BE2C (cell line): ENCODE measurements at regions not wholly inside any gene's neighbourhood (a gene's known extent, or its start where the extent isn't known, plus 50 kb on each side); places are given as distances from the start of the nearest gene placed in this dataset.
"Not testable (repeated sequence)": the region's sequence is repeated elsewhere in the genome, so short reads cannot be mapped to it uniquely, and the experiment has no call there.

Source experiments
- DNase-seq: peaks from one replicate; pipeline ENCODE4 v3.0.0-alpha.2; 2020
- H3K27me3 ChIP-seq: fragments of 250-450 bp; sonication (Bioruptor Pico); 2 replicates; pipeline ENCODE4 v1.5.1; 2020; ENCODE audit warnings: mild to moderate bottlenecking
- H3K36me3 ChIP-seq: fragments of 250-450 bp; sonication (Bioruptor Pico); 2 replicates; pipeline ENCODE4 v1.5.1; 2020; ENCODE audit warnings: mild to moderate bottlenecking
- H3K4me1 ChIP-seq: fragments of 250-450 bp; sonication (Bioruptor Pico); 2 replicates; pipeline ENCODE4 v1.5.1; 2020
- H3K4me3 ChIP-seq: 2 replicates; pipeline ENCODE4 v1.5.1; 2011; ENCODE audit warnings: low read depth, low read length
- H3K9me3 ChIP-seq: fragments of 250-450 bp; sonication (Bioruptor Pico); 2 replicates; pipeline ENCODE4 v1.5.1; 2020
- TF ChIP-seq, protein P1 (sequence below): IDR thresholded peaks from 2 replicates; pipeline ENCODE4 v1.5.1; 2012; ENCODE audit warnings: mild to moderate bottlenecking, low read depth, low read length

DNA sequence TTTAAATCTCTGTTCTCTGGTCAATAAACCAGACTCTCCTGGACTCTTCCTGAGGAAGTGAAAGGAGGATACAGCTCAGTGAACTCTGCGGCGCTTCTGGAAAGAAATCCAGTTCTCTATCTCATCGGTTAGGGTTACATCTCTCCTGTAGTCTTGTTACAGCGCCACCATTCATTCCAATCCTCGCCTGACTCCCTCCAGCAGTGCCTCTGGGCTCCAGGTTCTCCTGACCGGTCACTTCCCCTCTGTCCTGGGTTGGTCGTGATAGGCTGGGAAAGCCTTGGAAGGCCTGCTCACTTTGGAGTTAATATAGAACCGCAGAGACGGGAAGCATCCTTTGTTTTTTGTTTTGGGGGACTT, 97.0 kb upstream of the STOX2 start:
- H3K4me3 ChIP-seq = no peak overlapping the region
- DNase-seq = no peak

DNA sequence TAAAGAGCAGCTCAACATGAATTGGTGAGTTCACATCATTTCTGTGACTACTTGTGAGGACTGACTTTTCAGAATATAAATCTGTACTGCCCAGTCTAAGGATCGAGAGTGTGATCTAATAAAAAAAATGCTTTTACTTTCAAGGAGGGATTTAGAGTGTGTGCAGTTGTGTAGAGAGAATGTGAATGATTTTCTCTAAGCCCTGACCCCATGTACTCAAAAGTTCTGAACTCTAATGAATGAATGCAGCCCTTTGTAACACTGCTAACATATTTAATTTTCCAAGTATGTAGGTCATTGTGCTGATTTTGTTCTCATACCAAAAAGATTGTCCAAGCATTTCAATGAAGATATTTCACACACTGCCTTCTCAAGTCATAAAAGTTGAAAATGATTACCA, 92.5 kb upstream of the STOX2 start:
- H3K4me1 ChIP-seq = no peaks in the 10 kb centered on the region
- DNase-seq = no peak
- no peak overlapping the region for H3K4me3 ChIP-seq
- no peaks in the 10 kb centered on the region; the same call in 1 of the 2 replicates for H3K27me3 ChIP-seq
- H3K9me3 ChIP-seq = no peaks in the 10 kb centered on the region
- TF ChIP-seq, protein P1, sequence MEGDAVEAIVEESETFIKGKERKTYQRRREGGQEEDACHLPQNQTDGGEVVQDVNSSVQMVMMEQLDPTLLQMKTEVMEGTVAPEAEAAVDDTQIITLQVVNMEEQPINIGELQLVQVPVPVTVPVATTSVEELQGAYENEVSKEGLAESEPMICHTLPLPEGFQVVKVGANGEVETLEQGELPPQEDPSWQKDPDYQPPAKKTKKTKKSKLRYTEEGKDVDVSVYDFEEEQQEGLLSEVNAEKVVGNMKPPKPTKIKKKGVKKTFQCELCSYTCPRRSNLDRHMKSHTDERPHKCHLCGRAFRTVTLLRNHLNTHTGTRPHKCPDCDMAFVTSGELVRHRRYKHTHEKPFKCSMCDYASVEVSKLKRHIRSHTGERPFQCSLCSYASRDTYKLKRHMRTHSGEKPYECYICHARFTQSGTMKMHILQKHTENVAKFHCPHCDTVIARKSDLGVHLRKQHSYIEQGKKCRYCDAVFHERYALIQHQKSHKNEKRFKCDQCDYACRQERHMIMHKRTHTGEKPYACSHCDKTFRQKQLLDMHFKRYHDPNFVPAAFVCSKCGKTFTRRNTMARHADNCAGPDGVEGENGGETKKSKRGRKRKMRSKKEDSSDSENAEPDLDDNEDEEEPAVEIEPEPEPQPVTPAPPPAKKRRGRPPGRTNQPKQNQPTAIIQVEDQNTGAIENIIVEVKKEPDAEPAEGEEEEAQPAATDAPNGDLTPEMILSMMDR = no peak
- H3K36me3 ChIP-seq = no peaks in the 10 kb centered on the region

More for the DNA sequence above, 97.0 kb upstream of the STOX2 start:
- H3K4me1 ChIP-seq = no peaks in the 10 kb centered on the region
- H3K27me3 ChIP-seq = no peaks in the 10 kb centered on the region; the same call in 1 of the 2 replicates
- no peaks in the 10 kb centered on the region for H3K36me3 ChIP-seq
- TF ChIP-seq, protein P1 = no peak
- H3K9me3 ChIP-seq = no peaks in the 10 kb centered on the region

DNA sequence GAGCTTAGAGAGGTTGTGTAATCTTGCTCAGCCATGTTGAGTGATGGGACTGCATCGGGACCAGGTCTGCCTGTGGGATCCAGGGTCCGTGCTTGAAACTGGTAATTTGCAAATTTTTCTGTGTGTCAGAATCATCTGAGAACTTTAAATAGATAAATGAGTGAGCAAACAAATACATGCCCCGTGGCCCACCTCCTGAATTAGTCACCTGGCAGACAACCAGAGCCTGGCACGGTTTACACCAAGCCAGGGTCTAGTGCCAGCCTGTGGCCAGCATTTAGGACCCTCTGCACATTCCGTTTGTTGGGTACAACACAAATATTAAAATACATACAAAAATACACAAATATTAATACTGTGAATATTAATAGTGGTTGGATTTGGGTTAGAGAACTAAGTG, 90.6 kb upstream of the STOX2 start:
- TF ChIP-seq, protein P1 = no peak
- Histone ChIP-seq H3K4me1 (no peaks in the 10 kb centered on the region), H3K4me3 (no peak overlapping the region), H3K9me3 (no peaks in the 10 kb centered on the region), H3K36me3 (no peaks in the 10 kb centered on the region), H3K27me3 (no peaks in the 10 kb centered on the region)
- DNase-seq = no peak

DNA sequence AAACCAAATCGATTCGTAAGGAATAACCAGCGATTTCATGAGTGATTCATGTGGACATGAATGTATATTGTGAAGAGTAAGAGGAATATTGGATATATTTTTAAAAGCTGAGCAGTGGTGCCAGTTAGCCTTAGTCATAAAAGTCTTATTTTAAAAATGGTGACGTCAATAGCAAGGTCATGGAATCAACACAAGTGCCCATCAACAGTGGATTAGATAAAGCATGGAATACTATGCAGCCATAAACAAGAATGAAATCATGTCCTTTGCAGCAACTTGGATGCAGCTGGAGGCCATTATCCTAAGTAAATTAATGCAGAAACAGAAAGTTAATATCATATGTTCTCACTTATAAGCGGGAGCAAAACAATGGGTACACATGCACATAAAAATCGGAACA, 89.0 kb upstream of the STOX2 start:
- no peaks in the 10 kb centered on the region for H3K9me3 ChIP-seq
- H3K27me3 ChIP-seq = no peaks in the 10 kb centered on the region
- DNase-seq = no peak
- TF ChIP-seq, protein P1 = no peak
- no peak overlapping the region for H3K4me3 ChIP-seq
- H3K4me1 ChIP-seq = no peaks in the 10 kb centered on the region
- H3K36me3 ChIP-seq = no peaks in the 10 kb centered on the region

DNA sequence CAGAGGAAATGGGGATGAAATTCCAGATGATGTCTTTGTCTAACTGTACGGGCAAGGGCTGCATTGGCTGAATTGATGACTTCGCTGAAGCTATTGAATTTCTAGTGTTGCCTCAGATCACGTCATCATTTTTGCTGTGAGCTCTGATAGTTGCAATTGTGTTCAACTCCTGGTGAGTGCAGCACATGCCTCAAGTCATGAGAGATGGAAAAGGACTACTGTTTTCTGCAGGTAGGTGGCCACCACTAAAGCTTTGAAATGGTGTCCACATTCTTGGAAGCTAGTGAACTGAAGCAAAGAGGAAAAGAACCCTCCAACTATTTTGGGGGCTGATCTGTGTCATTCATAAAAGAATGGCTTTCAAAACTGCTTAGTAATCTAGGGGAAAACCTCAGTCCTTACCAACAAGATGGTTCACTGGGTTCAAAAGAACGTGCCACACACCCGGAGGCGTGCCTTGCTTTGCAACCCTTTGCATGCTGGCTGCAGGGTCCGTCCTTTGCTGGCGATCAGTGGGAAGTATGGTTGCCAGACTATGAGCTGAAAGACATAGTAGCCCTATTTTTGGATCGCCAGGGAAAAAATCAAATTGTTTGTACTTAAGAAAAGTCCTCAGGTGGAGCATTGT, 88.1 kb upstream of the STOX2 start:
- DNase-seq = no peak
- Histone ChIP-seq H3K4me1 (no peaks in the 10 kb centered on the region), H3K9me3 (no peaks in the 10 kb centered on the region), H3K36me3 (no peaks in the 10 kb centered on the region), H3K4me3 (no peak overlapping the region), H3K27me3 (no peaks in the 10 kb centered on the region)
- TF ChIP-seq, protein P1 = no peak

DNA sequence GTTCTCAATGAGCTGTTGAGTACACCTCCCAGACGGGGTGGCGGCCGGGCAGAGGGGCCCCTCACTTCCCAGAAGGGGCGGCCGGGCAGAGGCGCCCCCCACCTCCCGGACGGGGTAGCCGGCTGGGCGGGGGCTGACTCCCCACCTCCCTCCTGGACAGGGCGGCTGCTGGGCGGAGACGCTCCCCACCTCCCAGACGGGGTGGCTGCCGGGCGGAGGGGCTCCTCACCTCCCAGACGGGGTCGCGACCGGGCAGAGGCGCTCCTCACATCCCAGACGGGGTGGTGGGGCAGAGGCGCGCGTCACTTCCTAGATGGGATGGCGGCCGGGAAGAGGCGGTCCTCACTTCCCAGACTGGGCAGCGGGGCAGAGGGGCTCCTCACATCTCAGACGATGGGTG, 86.5 kb upstream of the STOX2 start:
- H3K36me3 ChIP-seq, H3K4me3 ChIP-seq, H3K27me3 ChIP-seq, DNase-seq, H3K4me1 ChIP-seq, H3K9me3 ChIP-seq: not testable (repeated sequence)
